ENCODE measurements at regions not wholly inside any gene's neighbourhood (a gene's known extent, or its start where the extent isn't known, plus 50 kb on each side); places are given as distances from the start of the nearest gene placed in this dataset.

DNA sequence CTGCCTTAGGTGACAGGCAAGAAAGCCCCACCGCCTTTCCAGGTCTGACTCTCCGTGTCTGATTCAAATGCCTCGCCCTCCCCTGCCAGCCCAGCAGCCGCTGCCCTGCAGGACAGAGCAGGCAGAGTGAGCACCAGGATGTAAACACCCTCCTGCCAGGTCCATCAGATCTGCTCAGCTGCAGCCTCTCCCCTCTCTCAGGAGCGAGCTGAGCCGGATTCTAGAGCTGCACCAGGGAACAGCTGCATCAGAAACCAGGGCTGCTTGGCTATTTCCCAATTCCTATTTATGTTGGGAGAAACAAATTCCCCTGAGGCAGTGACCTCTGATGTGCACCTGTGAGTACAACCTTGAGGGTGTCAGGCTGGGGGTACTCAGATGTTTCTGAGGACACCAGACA, 121.5 kb upstream of the ZMIZ1 start:
- H3K27ac ChIP-seq (replicated peaks; ENCODE audit: low read length) = no peak overlapping the region
- H3K9me3 ChIP-seq (replicated peaks in 1 of 2; ENCODE audit: control insufficient read depth in 2 of 2, insufficient read depth in 1 of 2, low read depth in 1 of 2, low read length in 2 of 2) = peaks cover 5 to 14% of the 10 kb centered on the region in 2 donors
- no peak overlapping the region for H4K91ac ChIP-seq (ENCODE audit: low read depth, low read length, poor library complexity)
- H2BK12ac ChIP-seq (ENCODE audit: low read length) = no peak overlapping the region
- H3K4ac ChIP-seq (ENCODE audit: low read length) = no peak overlapping the region
- peak overlapping the region; percentile 74 for H3K14ac ChIP-seq (ENCODE audit: low read length)
- no peak for DNase-seq (ENCODE audit: low spot score)
- peaks cover 0 to 22% (median 0%) of the 10 kb centered on the region in 3 experiments for H3K27me3 ChIP-seq (ENCODE audit: control insufficient read depth in 3 of 3, insufficient read depth in 3 of 3, low read depth in 1 of 3, low read length in 3 of 3)
- H3K9ac ChIP-seq (ENCODE audit: low read depth, low read length, poor library complexity) = peak overlapping the region; percentile 60
- H2BK5ac ChIP-seq (ENCODE audit: low read length) = no peak overlapping the region
- no peak overlapping the region for H2AFZ ChIP-seq (ENCODE audit: low read length)
- H3K18ac ChIP-seq (ENCODE audit: low read length) = peak overlapping the region; percentile 40
- no peak overlapping the region for H2BK15ac ChIP-seq (ENCODE audit: low read length)
- no peaks in the 10 kb centered on the region for H3K79me1 ChIP-seq (ENCODE audit: low read depth, low read length)
- WGBS, 2 donors (ENCODE audit: extremely low coverage in 2 of 2, insufficient read length in 2 of 2, insufficient replicate concordance in 1 of 2) = no CpG with 5 or more reads among the region's 6 CpGs
- no peak overlapping the region for H2BK120ac ChIP-seq (ENCODE audit: low read depth, low read length)
- no peak overlapping the region for H3K4me2 ChIP-seq (ENCODE audit: insufficient read depth, low read length, poor library complexity, severe bottlenecking)
- H4K8ac ChIP-seq (ENCODE audit: low read depth, low read length) = no peak overlapping the region
- H3K4me1 ChIP-seq (ENCODE audit: control insufficient read depth in 2 of 2, insufficient read depth in 1 of 2, low read depth in 1 of 2, low read length in 2 of 2) = peaks cover 0 to 5% of the 10 kb centered on the region in 2 donors
- no peak overlapping the region for H3K23ac ChIP-seq (ENCODE audit: low read depth, low read length, poor library complexity)
- no peak overlapping the region for H3K4me3 ChIP-seq (ENCODE audit: low read length in 2 of 2)
- no peaks in the 10 kb centered on the region for H3K36me3 ChIP-seq (replicated peaks in 1 of 2; ENCODE audit: control insufficient read depth in 2 of 2, insufficient read depth in 2 of 2, low read length in 2 of 2)
- H2AK5ac ChIP-seq (ENCODE audit: low read depth, low read length) = no peak overlapping the region

DNA sequence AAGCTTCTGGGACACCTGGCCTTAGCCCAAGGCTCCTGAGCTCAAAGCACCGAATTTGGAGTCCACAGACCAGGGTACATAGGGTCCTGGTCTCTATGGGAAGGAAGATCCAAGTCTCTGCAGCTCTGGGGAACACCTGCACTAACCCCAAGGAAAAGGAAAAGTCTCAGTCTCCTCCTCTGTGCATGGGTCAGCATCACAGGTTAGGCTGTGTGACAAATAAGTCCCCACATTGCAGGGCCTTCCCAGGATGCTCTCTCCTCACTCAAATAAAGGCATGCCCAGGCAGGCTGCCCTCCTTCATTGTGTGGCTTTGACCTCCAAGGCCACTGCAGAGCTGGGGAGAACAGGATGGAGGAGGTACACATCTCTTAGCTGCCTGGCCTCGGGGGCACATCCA, 121.0 kb upstream of the ZMIZ1 start:
- H3K4me1 ChIP-seq (ENCODE audit: control insufficient read depth in 2 of 2, insufficient read depth in 1 of 2, low read depth in 1 of 2, low read length in 2 of 2) = peaks cover 0 to 5% of the 10 kb centered on the region in 2 donors
- H3K27me3 ChIP-seq (ENCODE audit: control insufficient read depth in 3 of 3, insufficient read depth in 3 of 3, low read depth in 1 of 3, low read length in 3 of 3) = peaks cover 0 to 22% (median 0%) of the 10 kb centered on the region in 3 experiments
- DNase-seq (ENCODE audit: low spot score) = no peak
- no peak overlapping the region for H2BK15ac ChIP-seq (ENCODE audit: low read length)
- H3K4me3 ChIP-seq (ENCODE audit: low read length in 2 of 2) = no peak overlapping the region
- no peak overlapping the region for H3K18ac ChIP-seq (ENCODE audit: low read length)
- no peak overlapping the region for H3K4ac ChIP-seq (ENCODE audit: low read length)
- H3K4me2 ChIP-seq (ENCODE audit: insufficient read depth, low read length, poor library complexity, severe bottlenecking) = no peak overlapping the region
- H2BK12ac ChIP-seq (ENCODE audit: low read length) = no peak overlapping the region
- H3K9me3 ChIP-seq (replicated peaks in 1 of 2; ENCODE audit: control insufficient read depth in 2 of 2, insufficient read depth in 1 of 2, low read depth in 1 of 2, low read length in 2 of 2) = peaks cover 3 to 11% of the 10 kb centered on the region in 2 donors
- H4K8ac ChIP-seq (ENCODE audit: low read depth, low read length) = no peak overlapping the region
- H3K23ac ChIP-seq (ENCODE audit: low read depth, low read length, poor library complexity) = no peak overlapping the region
- H3K14ac ChIP-seq (ENCODE audit: low read length) = no peak overlapping the region
- H2BK5ac ChIP-seq (ENCODE audit: low read length) = no peak overlapping the region
- H3K79me1 ChIP-seq (ENCODE audit: low read depth, low read length) = no peaks in the 10 kb centered on the region
- no peaks in the 10 kb centered on the region for H3K36me3 ChIP-seq (replicated peaks in 1 of 2; ENCODE audit: control insufficient read depth in 2 of 2, insufficient read depth in 2 of 2, low read length in 2 of 2)
- no peak overlapping the region for H2AK5ac ChIP-seq (ENCODE audit: low read depth, low read length)
- no peak overlapping the region for H3K9ac ChIP-seq (ENCODE audit: low read depth, low read length, poor library complexity)
- H4K91ac ChIP-seq (ENCODE audit: low read depth, low read length, poor library complexity) = no peak overlapping the region
- H2AFZ ChIP-seq (ENCODE audit: low read length) = no peak overlapping the region
- no peak overlapping the region for H2BK120ac ChIP-seq (ENCODE audit: low read depth, low read length)
- H3K27ac ChIP-seq (replicated peaks; ENCODE audit: low read length) = no peak overlapping the region
- WGBS, 2 donors (ENCODE audit: extremely low coverage in 2 of 2, insufficient read length in 2 of 2, insufficient replicate concordance in 1 of 2) = no CpG with 5 or more reads among the region's 2 CpGs

DNA sequence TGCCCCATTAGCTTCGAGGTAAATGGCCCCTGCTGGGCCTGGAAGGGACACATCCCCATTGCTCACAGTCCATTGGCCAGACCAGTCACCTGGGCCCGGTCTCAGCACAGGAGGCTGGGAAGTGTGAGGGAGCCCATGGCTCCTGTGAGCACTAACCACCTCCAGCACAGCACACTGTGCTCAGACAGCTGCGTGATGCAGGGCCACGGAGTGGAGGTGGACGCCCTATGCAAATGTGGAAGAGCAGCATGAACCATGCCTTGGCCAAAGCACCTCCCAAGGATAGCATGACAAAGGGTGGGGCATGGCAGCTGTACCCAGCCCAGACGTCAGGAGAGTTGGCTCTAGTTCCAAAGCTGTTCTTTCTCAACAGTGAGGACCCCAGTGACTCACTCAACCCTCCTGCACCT, 120.1 kb upstream of the ZMIZ1 start:
- H2AK5ac ChIP-seq (ENCODE audit: low read depth, low read length) = peak overlapping the region; percentile 46
- H2BK120ac ChIP-seq (ENCODE audit: low read depth, low read length) = no peak overlapping the region
- WGBS, 2 donors (ENCODE audit: extremely low coverage in 2 of 2, insufficient read length in 2 of 2, insufficient replicate concordance in 1 of 2) = no CpG with 5 or more reads among the region's 6 CpGs
- no peak overlapping the region for H2BK5ac ChIP-seq (ENCODE audit: low read length)
- peak overlapping the region; percentile 7 for H4K91ac ChIP-seq (ENCODE audit: low read depth, low read length, poor library complexity)
- no peak overlapping the region for H3K4me3 ChIP-seq (ENCODE audit: low read length in 2 of 2)
- no peak overlapping the region for H4K8ac ChIP-seq (ENCODE audit: low read depth, low read length)
- peaks cover 0 to 25% (median 0%) of the 10 kb centered on the region in 3 experiments for H3K27me3 ChIP-seq (ENCODE audit: control insufficient read depth in 3 of 3, insufficient read depth in 3 of 3, low read depth in 1 of 3, low read length in 3 of 3)
- H3K9ac ChIP-seq (ENCODE audit: low read depth, low read length, poor library complexity) = no peak overlapping the region
- peak overlapping the region; percentile 32 for H3K14ac ChIP-seq (ENCODE audit: low read length)
- no peak for DNase-seq (ENCODE audit: low spot score)
- peak overlapping the region; percentile 80 for H3K18ac ChIP-seq (ENCODE audit: low read length)
- H3K9me3 ChIP-seq (replicated peaks in 1 of 2; ENCODE audit: control insufficient read depth in 2 of 2, insufficient read depth in 1 of 2, low read depth in 1 of 2, low read length in 2 of 2) = peaks cover 0 to 3% of the 10 kb centered on the region in 2 donors
- no peak overlapping the region for H3K4me2 ChIP-seq (ENCODE audit: insufficient read depth, low read length, poor library complexity, severe bottlenecking)
- no peak overlapping the region for H3K4ac ChIP-seq (ENCODE audit: low read length)
- peak overlapping the region; percentile 61 for H2BK15ac ChIP-seq (ENCODE audit: low read length)
- H3K36me3 ChIP-seq (replicated peaks in 1 of 2; ENCODE audit: control insufficient read depth in 2 of 2, insufficient read depth in 2 of 2, low read length in 2 of 2) = no peaks in the 10 kb centered on the region
- no peak overlapping the region for H3K27ac ChIP-seq (replicated peaks; ENCODE audit: low read length)
- no peak overlapping the region for H2AFZ ChIP-seq (ENCODE audit: low read length)
- no peaks in the 10 kb centered on the region for H3K79me1 ChIP-seq (ENCODE audit: low read depth, low read length)
- peak overlapping the region; percentile 75 for H3K23ac ChIP-seq (ENCODE audit: low read depth, low read length, poor library complexity)
- H3K4me1 ChIP-seq (ENCODE audit: control insufficient read depth in 2 of 2, insufficient read depth in 1 of 2, low read depth in 1 of 2, low read length in 2 of 2) = peaks cover 0 to 5% of the 10 kb centered on the region in 2 donors
- H2BK12ac ChIP-seq (ENCODE audit: low read length) = peak overlapping the region; percentile 77

DNA sequence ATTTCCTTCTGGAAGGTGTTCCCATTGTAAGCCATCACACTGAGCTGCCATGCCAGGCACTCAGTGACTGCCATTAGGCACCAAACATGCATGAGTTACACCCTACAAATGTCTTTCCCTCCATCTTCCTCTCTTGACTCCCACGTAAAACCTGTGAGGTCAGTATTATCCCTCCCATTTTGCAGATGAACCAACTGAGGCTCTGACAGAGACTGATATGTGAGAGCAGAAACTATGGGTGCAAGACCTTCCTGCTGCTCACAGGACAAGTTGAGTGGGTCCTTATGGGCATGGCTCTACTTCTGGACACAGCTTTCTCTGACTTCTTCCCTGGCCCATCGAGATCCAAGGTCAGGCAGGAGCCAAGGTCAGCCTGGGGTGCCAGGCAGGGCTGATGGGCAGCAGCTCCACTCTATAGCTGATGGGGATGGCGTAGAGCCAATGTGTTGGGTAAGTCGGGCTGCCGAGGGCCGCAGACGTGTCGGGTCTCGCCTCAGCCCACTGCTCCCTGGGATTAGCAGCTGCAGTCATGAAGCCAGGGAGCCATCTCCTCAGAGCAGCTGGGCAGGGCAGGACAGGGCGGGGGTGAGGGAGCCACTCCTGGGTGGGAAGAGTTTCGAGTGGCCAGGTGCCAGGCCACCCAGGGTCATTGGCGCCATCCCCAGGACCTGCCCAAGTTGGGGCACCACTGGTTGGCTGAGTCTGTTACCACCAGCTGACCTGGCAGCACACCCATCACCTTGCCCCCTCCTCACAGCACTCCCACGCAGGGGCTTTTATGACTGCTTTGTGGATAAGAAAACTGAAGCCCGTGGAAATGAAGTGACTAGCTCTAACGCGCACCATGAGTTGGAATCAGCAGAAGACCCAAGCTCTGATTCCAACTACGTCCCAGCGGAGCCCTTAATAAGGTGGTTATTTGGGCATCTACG, 117.8 kb upstream of the ZMIZ1 start:
- H2AFZ ChIP-seq (ENCODE audit: low read length) = no peak overlapping the region
- no peak overlapping the region for H2BK5ac ChIP-seq (ENCODE audit: low read length)
- H3K27ac ChIP-seq (replicated peaks; ENCODE audit: low read length) = no peak overlapping the region
- H3K4me3 ChIP-seq (ENCODE audit: low read length in 2 of 2) = peak overlapping the region in 1 of 2 donors; percentile 12
- H3K27me3 ChIP-seq (ENCODE audit: control insufficient read depth in 3 of 3, insufficient read depth in 3 of 3, low read depth in 1 of 3, low read length in 3 of 3) = peaks cover 0 to 7% (median 0%) of the 10 kb centered on the region in 3 experiments
- H3K18ac ChIP-seq (ENCODE audit: low read length) = peak overlapping the region; percentile 67
- no peak overlapping the region for H2BK120ac ChIP-seq (ENCODE audit: low read depth, low read length)
- no peak for DNase-seq (ENCODE audit: low spot score)
- H3K36me3 ChIP-seq (replicated peaks in 1 of 2; ENCODE audit: control insufficient read depth in 2 of 2, insufficient read depth in 2 of 2, low read length in 2 of 2) = no peaks in the 10 kb centered on the region
- no peak overlapping the region for H3K14ac ChIP-seq (ENCODE audit: low read length)
- no peak overlapping the region for H3K23ac ChIP-seq (ENCODE audit: low read depth, low read length, poor library complexity)
- H3K4ac ChIP-seq (ENCODE audit: low read length) = no peak overlapping the region
- H3K9ac ChIP-seq (ENCODE audit: low read depth, low read length, poor library complexity) = no peak overlapping the region
- H4K8ac ChIP-seq (ENCODE audit: low read depth, low read length) = no peak overlapping the region
- H2AK5ac ChIP-seq (ENCODE audit: low read depth, low read length) = peak overlapping the region; percentile 7
- H3K79me1 ChIP-seq (ENCODE audit: low read depth, low read length) = no peaks in the 10 kb centered on the region
- WGBS, 2 donors (ENCODE audit: extremely low coverage in 2 of 2, insufficient read length in 2 of 2, insufficient replicate concordance in 1 of 2) = no CpG with 5 or more reads among the region's 19 CpGs
- no peak overlapping the region for H3K4me2 ChIP-seq (ENCODE audit: insufficient read depth, low read length, poor library complexity, severe bottlenecking)
- peaks cover 0 to 2% of the 10 kb centered on the region in 2 donors for H3K4me1 ChIP-seq (ENCODE audit: control insufficient read depth in 2 of 2, insufficient read depth in 1 of 2, low read depth in 1 of 2, low read length in 2 of 2)
- H4K91ac ChIP-seq (ENCODE audit: low read depth, low read length, poor library complexity) = no peak overlapping the region
- H3K9me3 ChIP-seq (replicated peaks in 1 of 2; ENCODE audit: control insufficient read depth in 2 of 2, insufficient read depth in 1 of 2, low read depth in 1 of 2, low read length in 2 of 2) = peaks cover 0 to 3% of the 10 kb centered on the region in 2 donors
- no peak overlapping the region for H2BK12ac ChIP-seq (ENCODE audit: low read length)
- peak overlapping the region; percentile 57 for H2BK15ac ChIP-seq (ENCODE audit: low read length)

All from neuronal stem cell (in vitro differentiated cells).